Transverse colon (tissue), 4 donors: ENCODE measurements at regions not wholly inside any gene's neighbourhood (a gene's known extent, or its start where the extent isn't known, plus 50 kb on each side); places are given as distances from the start of the nearest gene placed in this dataset.

Experiments used
- CTCF ChIP-seq, 5 experiments: fragments of 200-600 bp in 3 of 5; fragments of 450-650 bp in 2 of 5; sonication (generic) in 3 of 5; IDR thresholded peaks; 1 replicate in 2 of 5; 2 replicates in 3 of 5; pipeline ENCODE4 v1.5.1; 2016 to 2017; ENCODE audit warnings: antibody characterized with exemption in 5 of 5, inconsistent platforms in 3 of 5, mild to moderate bottlenecking in 2 of 5, moderate library complexity in 1 of 5
- EP300 ChIP-seq: sonication (generic); formaldehyde crosslinking; IDR thresholded peaks from one replicate; pipeline ENCODE4 v1.6.1; 2017; ENCODE audit warnings: antibody characterized with exemption, low read depth
- POLR2A ChIP-seq: fragments of 450-650 bp; IDR thresholded peaks from one replicate; pipeline ENCODE4 v1.6.1; 2016; ENCODE audit warnings: antibody characterized with exemption, mild to moderate bottlenecking, moderate library complexity
- POLR2AphosphoS5 ChIP-seq, 3 donors: sonication (generic); formaldehyde crosslinking; IDR thresholded peaks; one replicate each; pipeline ENCODE4 v1.6.1; 2016; ENCODE audit warnings: antibody characterized with exemption in 3 of 3

- no peak for TF ChIP-seq CTCF (IDR thresholded peaks at IDR 0.05)
- no peak for TF ChIP-seq POLR2A
- TF ChIP-seq EP300: no peak
- TF ChIP-seq POLR2AphosphoS5 (IDR thresholded peaks at IDR 0.05): no peak
These were observed 69.6 kb upstream of the GNAQ start for GRCh38 chr9:78101247-78101646.
